Epithelial cell of esophagus (primary cell): ENCODE measurements at regions not wholly inside any gene's neighbourhood (a gene's known extent, or its start where the extent isn't known, plus 50 kb on each side); places are given as distances from the start of the nearest gene placed in this dataset.
"Not testable (repeated sequence)": the region's sequence is repeated elsewhere in the genome, so short reads cannot be mapped to it uniquely, and the experiment has no call there.

ENCODE experiments used
- DNase-seq: peaks from one replicate; pipeline ENCODE4 v3.0.0; 2010; ENCODE audit warnings: low read depth
- H3K4me3 ChIP-seq: 2 replicates; pipeline ENCODE4 v1.5.1; 2011; ENCODE audit warnings: mild to moderate bottlenecking, low read length, control low read depth
- TF ChIP-seq, protein P1 (sequence below): IDR thresholded peaks from 2 replicates; pipeline ENCODE4 v1.5.1; 2011; ENCODE audit warnings: low read depth, mild to moderate bottlenecking, low read length, control low read depth, inconsistent platforms; ENCODE audit not compliant: insufficient read depth; ENCODE audit errors: missing control alignments

DNA sequence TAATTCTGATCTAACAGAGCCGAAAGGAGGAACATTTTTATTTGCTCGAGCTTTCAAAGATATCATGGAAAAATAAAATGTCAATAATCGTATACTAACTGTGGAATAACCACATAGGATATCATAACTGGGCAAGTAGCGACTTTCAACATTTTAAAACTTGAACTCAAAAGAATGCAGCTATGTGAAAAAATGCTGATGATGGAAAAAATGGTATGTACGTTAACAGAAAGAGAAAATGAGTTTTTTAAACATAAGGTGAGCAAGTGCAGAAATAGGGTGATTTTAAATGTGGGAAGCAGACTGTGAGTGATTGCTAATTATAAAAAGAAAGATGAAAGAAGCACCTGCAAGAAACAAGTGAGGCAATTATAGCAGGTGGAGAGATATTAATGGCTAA, 238.3 kb upstream of the HSF2 start:
- H3K4me3 ChIP-seq: no peak overlapping the region
- TF ChIP-seq, protein P1, sequence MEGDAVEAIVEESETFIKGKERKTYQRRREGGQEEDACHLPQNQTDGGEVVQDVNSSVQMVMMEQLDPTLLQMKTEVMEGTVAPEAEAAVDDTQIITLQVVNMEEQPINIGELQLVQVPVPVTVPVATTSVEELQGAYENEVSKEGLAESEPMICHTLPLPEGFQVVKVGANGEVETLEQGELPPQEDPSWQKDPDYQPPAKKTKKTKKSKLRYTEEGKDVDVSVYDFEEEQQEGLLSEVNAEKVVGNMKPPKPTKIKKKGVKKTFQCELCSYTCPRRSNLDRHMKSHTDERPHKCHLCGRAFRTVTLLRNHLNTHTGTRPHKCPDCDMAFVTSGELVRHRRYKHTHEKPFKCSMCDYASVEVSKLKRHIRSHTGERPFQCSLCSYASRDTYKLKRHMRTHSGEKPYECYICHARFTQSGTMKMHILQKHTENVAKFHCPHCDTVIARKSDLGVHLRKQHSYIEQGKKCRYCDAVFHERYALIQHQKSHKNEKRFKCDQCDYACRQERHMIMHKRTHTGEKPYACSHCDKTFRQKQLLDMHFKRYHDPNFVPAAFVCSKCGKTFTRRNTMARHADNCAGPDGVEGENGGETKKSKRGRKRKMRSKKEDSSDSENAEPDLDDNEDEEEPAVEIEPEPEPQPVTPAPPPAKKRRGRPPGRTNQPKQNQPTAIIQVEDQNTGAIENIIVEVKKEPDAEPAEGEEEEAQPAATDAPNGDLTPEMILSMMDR: no peak
- DNase-seq: no peak

DNA sequence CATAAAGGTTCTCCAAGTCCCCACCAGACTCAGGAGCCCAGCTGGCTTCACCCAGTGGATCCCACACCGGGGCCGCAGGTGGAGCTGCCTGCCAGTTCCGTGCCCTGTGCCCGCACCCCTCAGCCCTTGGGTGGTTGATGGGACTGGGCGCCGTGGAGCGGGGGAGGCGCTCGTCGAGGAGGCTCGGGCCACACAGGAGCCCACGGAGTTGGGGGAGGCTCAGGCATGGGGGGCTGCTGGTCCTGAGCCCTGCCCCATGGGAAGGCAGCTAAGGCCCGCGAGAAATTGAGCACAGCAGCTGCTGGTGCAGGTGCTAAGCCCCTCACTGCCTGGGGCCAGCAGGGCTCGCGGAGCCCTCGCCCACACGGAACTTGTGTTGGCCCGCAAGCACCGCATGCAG, 234.4 kb upstream of the HSF2 start:
- no peak for DNase-seq
- H3K4me3 ChIP-seq: no peak overlapping the region
- TF ChIP-seq, protein P1: no peak

DNA sequence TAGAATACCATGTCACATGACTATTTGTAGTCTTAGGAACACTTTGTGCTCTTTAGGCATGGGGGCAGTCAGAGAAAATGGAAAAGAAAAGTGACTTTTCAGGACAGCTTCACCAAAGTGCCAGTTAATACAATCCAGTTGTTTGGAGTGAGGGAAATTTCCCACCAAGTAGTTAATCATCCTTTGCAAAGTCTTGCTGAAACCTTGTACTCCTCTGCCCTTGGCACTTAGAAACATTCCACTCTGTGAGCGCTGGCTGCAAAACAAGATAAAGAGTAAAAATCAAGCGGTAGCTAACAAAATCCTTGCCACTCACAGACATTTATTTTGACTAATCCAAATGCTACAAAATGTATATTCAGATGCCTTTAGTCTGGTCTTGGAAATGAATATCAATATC, 229.2 kb upstream of the HSF2 start:
- no peak for DNase-seq
- H3K4me3 ChIP-seq: no peak overlapping the region
- TF ChIP-seq, protein P1: no peak

DNA sequence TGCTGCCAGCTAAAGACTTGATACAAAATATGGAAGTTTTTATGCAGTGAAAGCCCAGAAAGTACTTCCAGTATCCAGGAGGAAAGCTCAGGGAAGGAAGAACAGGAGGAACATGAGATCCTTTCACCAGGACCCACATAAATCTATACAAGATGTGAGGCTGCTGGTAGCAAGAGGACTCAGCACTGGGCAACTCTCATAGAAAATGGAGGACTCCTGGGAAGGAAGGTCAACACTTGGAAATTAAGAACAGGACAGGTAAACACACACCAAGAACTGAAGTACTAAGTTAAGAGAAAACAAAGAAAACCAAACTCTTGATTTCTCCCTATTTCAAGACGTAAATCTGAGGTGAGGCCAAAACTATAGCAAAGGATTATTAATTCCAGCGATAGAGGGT, 220.5 kb upstream of the HSF2 start:
- H3K4me3 ChIP-seq: no peak overlapping the region
- DNase-seq: no peak

DNA sequence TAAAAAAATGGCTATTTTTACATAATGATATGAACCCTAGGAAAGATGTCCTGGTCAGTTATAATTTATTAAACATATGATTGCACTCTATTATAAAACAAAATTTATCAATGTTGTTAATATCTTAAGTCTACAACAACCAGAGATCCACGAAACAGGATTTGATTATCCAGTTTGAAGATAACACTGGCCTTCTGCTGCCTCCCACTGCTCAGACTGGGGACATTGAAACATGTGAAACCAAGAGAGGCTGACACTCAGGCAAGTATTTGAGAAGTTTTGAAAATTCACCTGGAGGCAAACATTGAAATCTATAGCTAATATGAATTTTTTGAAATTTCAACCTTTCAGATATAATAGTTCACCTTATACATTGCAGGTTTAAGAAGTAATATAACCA, 219.3 kb upstream of the HSF2 start:
- TF ChIP-seq, protein P1: peak; percentile 14
- no peak overlapping the region for H3K4me3 ChIP-seq
- peak; percentile 2 for DNase-seq

More for the DNA sequence above, 220.5 kb upstream of the HSF2 start:
- TF ChIP-seq, protein P1: no peak

DNA sequence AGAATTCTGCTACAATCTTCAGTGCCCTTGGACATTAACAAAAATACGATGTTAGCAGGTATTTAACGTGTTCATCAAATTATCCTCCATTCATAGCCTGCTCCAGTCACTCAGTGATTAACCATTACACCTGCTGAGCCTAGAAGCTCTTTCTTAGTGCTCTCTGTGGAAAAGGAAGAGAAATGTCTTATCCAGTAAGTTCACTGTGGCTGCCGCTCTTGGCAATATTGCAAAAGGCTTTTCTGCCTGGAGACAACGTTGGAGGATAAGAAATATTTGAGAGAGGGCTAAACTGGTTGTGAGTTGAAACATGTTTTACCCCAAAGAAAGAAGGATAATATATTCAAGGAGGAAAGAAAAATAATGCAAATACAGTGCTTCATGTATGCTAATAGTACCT, 217.4 kb upstream of the HSF2 start:
- TF ChIP-seq, protein P1: no peak
- no peak overlapping the region for H3K4me3 ChIP-seq
- DNase-seq: no peak

DNA sequence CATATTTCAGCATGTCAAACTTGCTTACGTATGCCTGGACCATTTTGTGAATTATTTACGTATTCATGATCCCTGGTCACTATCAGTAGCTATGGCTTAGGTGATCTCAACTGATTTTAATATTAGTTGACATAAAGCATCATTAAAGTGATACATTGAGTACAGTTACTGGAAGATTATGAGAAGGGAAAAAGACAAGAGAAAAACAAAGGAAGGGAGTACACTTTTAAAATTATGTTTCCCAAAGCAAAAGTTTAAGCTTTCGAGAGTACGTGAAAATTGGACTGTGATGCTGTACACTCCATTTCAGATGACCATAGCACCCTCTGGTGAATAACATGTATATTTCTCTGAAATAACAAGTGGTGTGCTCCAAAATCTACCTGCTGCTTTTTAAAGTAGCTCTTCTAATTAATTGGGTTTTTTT, 215.0 kb upstream of the HSF2 start:
- TF ChIP-seq, protein P1: peak; percentile 45
- no peak overlapping the region for H3K4me3 ChIP-seq
- DNase-seq: peak; percentile 40

DNA sequence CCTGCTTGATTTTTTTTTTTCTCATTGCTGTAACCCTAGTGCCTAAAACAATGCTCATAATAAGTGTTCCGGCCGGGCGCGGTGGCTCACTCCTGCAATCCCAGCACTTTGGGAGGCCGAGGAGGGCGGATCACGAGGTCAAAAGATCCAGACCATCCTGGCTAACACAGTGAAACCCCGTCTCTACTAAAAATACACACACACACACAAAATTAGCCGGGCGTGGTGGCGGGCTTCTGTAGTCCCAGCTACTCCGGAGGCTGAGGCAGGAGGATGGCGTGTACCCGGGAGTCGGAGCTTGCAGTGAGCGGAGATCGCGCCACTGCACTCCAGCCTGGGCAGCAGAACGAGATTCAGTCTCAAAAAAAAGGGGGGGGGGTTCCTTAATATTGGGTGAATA, 214.0 kb upstream of the HSF2 start:
- H3K4me3 ChIP-seq, DNase-seq: not testable (repeated sequence)
